MCF 10A (cell line): ENCODE measurements at regions not wholly inside any gene's neighbourhood (a gene's known extent, or its start where the extent isn't known, plus 50 kb on each side); places are given as distances from the start of the nearest gene placed in this dataset.

Experiments used
- BruUV-seq: library from RNA; stranded (reverse); fragments of 400-500 nt; replicated peaks from 2 replicates; lab custom pipeline; 2021; lab: Mats Ljungman, UMichigan
- CTCF ChIA-PET: fragments of 300-600 bp; sonication (Branson Sonifier 250); formaldehyde crosslinking; extraction: SDS; loops from one replicate; lab custom pipeline; 2021; ENCODE audit warnings: antibody characterized with exemption, inconsistent platforms; lab: Yijun Ruan, JAX
- POLR2A ChIA-PET: fragments of 300-600, 350-650 bp; sonication (Branson Sonifier 250); formaldehyde crosslinking; extraction: SDS; loops from one replicate; lab custom pipeline; 2020; ENCODE audit warnings: antibody characterized with exemption, inconsistent platforms; lab: Yijun Ruan, JAX
- DNase-seq: peaks from one replicate; pipeline ENCODE4 v3.0.0-alpha.2; 2018; ENCODE audit not compliant: unreplicated experiment
- H3K27ac Mint-ChIP-seq: one replicate; pipeline ENCODE4 v1.8.0; 2022; ENCODE audit warnings: mild to moderate bottlenecking, low read depth, mixed read lengths; ENCODE audit not compliant: unreplicated experiment
- H3K27me3 Mint-ChIP-seq: one replicate; pipeline ENCODE4 v1.8.0; 2022; ENCODE audit warnings: mixed read lengths; ENCODE audit not compliant: insufficient read depth, unreplicated experiment
- H3K36me3 Mint-ChIP-seq: one replicate; pipeline ENCODE4 v1.8.0; 2022; ENCODE audit warnings: mild to moderate bottlenecking, moderate library complexity, mixed read lengths; ENCODE audit not compliant: insufficient read depth, unreplicated experiment
- H3K4me1 Mint-ChIP-seq: one replicate; pipeline ENCODE4 v1.8.0; 2022; ENCODE audit warnings: mixed read lengths; ENCODE audit not compliant: insufficient read depth, unreplicated experiment
- H3K4me3 Mint-ChIP-seq: one replicate; pipeline ENCODE4 v1.8.0; 2022; ENCODE audit warnings: mild to moderate bottlenecking, moderate library complexity, mixed read lengths; ENCODE audit not compliant: unreplicated experiment
- H3K9me3 Mint-ChIP-seq: one replicate; pipeline ENCODE4 v1.8.0; 2022; ENCODE audit warnings: mixed read lengths; ENCODE audit not compliant: unreplicated experiment
- intact Hi-C: fragments of 100-400 bp; cut with micrococcal nuclease; formaldehyde crosslinking; loops from 2 replicates; pipeline ENCODE4 v1.14.1; 2022
- TF ChIP-seq, protein P1 (sequence below): fragments of 200-600 bp; IDR thresholded peaks from one replicate; pipeline ENCODE4 v1.8.0; 2022; ENCODE audit warnings: antibody characterized with exemption, mild to moderate bottlenecking; ENCODE audit not compliant: unreplicated experiment

DNA sequence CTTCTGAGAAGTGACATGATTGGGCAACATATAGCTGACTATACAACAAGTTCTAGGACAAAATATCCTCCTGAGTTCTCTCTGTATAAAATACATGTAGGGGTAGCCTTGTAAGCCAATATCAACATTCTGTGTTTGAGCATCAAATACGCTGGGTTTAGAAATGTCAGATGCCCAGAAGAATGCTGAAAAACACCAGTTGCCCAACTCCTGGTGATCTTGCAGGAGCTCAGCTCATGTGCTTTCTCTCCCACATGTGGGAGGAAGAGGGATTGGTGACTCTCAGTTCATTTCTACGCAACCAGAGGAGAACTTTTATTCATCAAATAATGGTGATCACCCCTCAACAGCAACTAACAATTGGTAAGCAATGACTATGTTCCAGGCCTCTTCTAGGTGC lies 810.9 kb upstream of the ACO1 start:
- H3K4me3 Mint-ChIP-seq: no peak overlapping the region
- H3K27ac Mint-ChIP-seq: no peak overlapping the region
- no peaks in the 10 kb centered on the region for H3K36me3 Mint-ChIP-seq
- ChIA-PET POLR2A (no interaction called here), CTCF (no interaction called here)
- H3K4me1 Mint-ChIP-seq: no peaks in the 10 kb centered on the region
- no peaks in the 10 kb centered on the region for H3K27me3 Mint-ChIP-seq
- TF ChIP-seq, protein P1, sequence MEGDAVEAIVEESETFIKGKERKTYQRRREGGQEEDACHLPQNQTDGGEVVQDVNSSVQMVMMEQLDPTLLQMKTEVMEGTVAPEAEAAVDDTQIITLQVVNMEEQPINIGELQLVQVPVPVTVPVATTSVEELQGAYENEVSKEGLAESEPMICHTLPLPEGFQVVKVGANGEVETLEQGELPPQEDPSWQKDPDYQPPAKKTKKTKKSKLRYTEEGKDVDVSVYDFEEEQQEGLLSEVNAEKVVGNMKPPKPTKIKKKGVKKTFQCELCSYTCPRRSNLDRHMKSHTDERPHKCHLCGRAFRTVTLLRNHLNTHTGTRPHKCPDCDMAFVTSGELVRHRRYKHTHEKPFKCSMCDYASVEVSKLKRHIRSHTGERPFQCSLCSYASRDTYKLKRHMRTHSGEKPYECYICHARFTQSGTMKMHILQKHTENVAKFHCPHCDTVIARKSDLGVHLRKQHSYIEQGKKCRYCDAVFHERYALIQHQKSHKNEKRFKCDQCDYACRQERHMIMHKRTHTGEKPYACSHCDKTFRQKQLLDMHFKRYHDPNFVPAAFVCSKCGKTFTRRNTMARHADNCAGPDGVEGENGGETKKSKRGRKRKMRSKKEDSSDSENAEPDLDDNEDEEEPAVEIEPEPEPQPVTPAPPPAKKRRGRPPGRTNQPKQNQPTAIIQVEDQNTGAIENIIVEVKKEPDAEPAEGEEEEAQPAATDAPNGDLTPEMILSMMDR: no peak
- no peak for DNase-seq
- intact Hi-C loops: no loop called here
- no TSS peak for BruUV-seq
- no peaks in the 10 kb centered on the region for H3K9me3 Mint-ChIP-seq

DNA sequence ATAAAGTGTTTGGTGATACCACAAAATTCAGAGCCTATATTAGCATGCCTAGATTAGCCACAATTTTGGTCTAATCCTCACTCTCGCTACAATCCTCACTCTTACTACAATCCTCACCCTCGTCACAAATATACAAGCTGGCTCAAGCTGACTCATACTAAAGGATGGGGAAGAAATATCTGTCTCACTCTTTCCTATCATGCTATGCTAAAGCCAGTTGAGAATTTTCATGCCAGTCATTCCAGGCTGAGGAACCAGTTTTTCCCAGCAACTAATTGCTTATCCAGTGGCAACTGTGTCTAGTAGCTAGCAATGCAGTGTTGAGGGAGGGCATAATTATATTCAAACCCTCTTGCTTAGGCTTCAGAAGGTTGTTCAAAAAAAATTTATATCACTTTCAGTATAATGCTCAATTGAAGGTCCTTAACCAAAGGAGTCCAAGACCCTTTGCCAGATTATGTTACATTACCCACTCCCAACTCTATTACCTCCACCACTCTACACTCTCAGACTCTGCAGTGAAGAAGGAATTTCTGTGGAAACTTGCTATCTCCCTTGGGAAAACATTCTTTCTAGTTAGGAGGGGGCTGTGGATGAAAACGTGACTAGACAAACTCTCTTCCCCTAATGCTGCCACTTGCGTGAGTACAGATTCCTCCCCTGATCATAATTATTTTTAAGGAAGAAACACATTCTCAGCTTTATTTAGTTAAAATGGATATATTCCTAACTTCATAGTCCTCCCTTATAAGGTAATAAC lies 810.3 kb upstream of the ACO1 start:
- ChIA-PET POLR2A (interaction anchor here (0.6 kb wide), 1 partner anchor 20 kb away, joined by 3 read pairs; no protein-coding TSS in a partner anchor), CTCF (interaction anchor here (0.6 kb wide), 1 partner anchor 12 kb away, joined by 5 read pairs; no protein-coding TSS in a partner anchor)
- intact Hi-C loops: no loop called here
- no TSS peak for BruUV-seq
- Mint-ChIP-seq H3K9me3 (no peaks in the 10 kb centered on the region), H3K27me3 (no peaks in the 10 kb centered on the region), H3K27ac (no peak overlapping the region), H3K4me1 (no peaks in the 10 kb centered on the region), H3K36me3 (no peaks in the 10 kb centered on the region), H3K4me3 (no peak overlapping the region)
- no peak for DNase-seq
- TF ChIP-seq, protein P1: no peak

DNA sequence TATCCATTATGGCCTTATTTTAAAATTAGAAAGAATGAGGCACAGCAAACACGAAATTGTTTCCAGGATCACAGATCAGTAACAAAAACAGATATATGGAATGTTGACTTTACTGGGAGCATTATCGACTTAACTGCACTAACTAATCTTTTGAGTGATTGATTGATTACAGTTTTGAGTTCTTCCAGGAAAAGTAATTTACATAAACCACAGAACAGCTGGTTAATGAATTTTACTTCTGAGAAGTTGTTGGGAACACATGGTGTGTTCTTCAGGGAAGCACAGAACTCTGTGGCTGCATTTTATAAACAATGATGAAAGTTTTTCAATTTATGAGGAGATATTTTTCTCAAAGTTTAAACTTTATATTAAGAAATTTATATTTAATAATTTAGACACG lies 802.4 kb upstream of the ACO1 start:
- no TSS peak for BruUV-seq
- no peak overlapping the region for H3K4me3 Mint-ChIP-seq
- H3K9me3 Mint-ChIP-seq: no peaks in the 10 kb centered on the region
- H3K4me1 Mint-ChIP-seq: no peaks in the 10 kb centered on the region
- POLR2A ChIA-PET: no interaction called here
- no peaks in the 10 kb centered on the region for H3K36me3 Mint-ChIP-seq
- H3K27me3 Mint-ChIP-seq: no peaks in the 10 kb centered on the region
- CTCF ChIA-PET: no interaction called here
- intact Hi-C loops: no loop called here
- no peak overlapping the region for H3K27ac Mint-ChIP-seq
- TF ChIP-seq, protein P1: no peak
- DNase-seq: no peak

DNA sequence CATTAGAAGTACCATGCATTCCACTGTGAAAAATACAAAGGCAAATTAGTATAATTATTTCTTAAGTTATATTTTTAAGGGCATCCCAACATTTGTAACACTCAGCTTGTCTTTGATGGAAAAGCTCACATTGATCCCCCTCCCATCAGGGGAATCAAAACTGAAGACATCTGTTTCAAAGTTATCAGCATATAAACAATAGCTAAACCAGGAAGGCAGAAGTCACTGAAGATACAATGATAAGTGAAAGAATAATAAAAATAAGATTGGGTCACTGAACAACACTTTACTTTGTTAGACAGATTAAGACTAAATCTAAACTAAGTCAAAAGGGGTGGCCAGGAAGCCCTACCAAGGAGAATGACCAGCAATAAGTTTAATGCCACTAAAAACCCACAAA lies 801.9 kb upstream of the ACO1 start:
- H3K4me1 Mint-ChIP-seq: no peaks in the 10 kb centered on the region
- no peaks in the 10 kb centered on the region for H3K27me3 Mint-ChIP-seq
- no peaks in the 10 kb centered on the region for H3K9me3 Mint-ChIP-seq
- no peak overlapping the region for H3K4me3 Mint-ChIP-seq
- CTCF ChIA-PET: no interaction called here
- H3K27ac Mint-ChIP-seq: no peak overlapping the region
- no peaks in the 10 kb centered on the region for H3K36me3 Mint-ChIP-seq
- DNase-seq: no peak
- BruUV-seq: no TSS peak
- TF ChIP-seq, protein P1: no peak
- POLR2A ChIA-PET: no interaction called here
- intact Hi-C loops: no loop called here
